ENCODE measurements at regions not wholly inside any gene's neighbourhood (a gene's known extent, or its start where the extent isn't known, plus 50 kb on each side); places are given as distances from the start of the nearest gene placed in this dataset.

DNA sequence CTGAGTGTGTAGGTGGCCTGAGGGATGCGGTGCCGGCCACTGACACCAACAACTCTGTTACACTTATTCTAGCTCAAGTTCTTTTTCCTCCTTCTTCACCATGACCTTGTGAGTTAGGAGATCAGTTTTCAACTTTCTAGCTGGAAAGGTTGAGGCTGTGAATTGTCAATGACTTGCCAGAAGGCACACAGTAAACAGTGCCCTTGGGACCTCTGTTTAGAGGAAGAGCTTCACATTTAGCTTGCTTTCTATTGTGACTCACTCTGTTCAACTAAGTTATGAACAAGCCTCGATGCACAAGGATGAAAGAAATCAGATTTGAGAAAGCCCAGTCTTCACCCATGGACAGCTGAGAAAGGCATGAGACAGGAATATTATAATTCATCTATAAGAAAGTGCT is 455.6 kb downstream of the MAFB start:
- 0 out of 2 replicates have a peak overlapping the region, but pooled peaks have one; percentile 1 for H3K4me3 ChIP-seq (ENCODE audit: low read length)
- TF ChIP-seq EZH2phosphoT487 (IDR thresholded peaks at IDR 0.05; ENCODE audit: low read depth), result no peak
- TF ChIP-seq CTCF (IDR thresholded peaks at IDR 0.05; ENCODE audit: low read depth, low read length), result no peak
- no peaks in the 10 kb centered on the region for H4K20me1 ChIP-seq (ENCODE audit: insufficient read depth, low read length)
- H3K36me3 ChIP-seq (replicated peaks; ENCODE audit: low read depth, low read length), result no peaks in the 10 kb centered on the region
- H3K27ac ChIP-seq (ENCODE audit: low read length), result no peak overlapping the region
- peaks cover 9% of the 10 kb centered on the region; the same call in 1 of the 2 replicates for H3K4me1 ChIP-seq (ENCODE audit: low read length)
- H3K79me2 ChIP-seq (ENCODE audit: low read length), result no peaks in the 10 kb centered on the region
- no peak overlapping the region for H3K9ac ChIP-seq (ENCODE audit: low read length)
- H3K9me3 ChIP-seq (ENCODE audit: insufficient read depth, low read length), result no peaks in the 10 kb centered on the region
- H2AFZ ChIP-seq (ENCODE audit: low read depth, low read length), result 0 out of 2 replicates have a peak overlapping the region, but pooled peaks have one; percentile 1
- peak overlapping the region; percentile 29 for H3K4me2 ChIP-seq (ENCODE audit: low read length)
- H3K27me3 ChIP-seq (ENCODE audit: low read depth, low read length), result peaks cover 43% of the 10 kb centered on the region

- no peaks in the 10 kb centered on the region for H3K9me3 ChIP-seq (ENCODE audit: insufficient read depth, low read length)
- H3K4me2 ChIP-seq (ENCODE audit: low read length), result peak overlapping the region; percentile 29
- no peaks in the 10 kb centered on the region for H3K79me2 ChIP-seq (ENCODE audit: low read length)
- 0 out of 2 replicates have a peak overlapping the region, but pooled peaks have one; percentile 1 for H3K4me3 ChIP-seq (ENCODE audit: low read length)
- TF ChIP-seq EZH2phosphoT487 (IDR thresholded peaks at IDR 0.05; ENCODE audit: low read depth) (no peak), CTCF (IDR thresholded peaks at IDR 0.05; ENCODE audit: low read depth, low read length) (no peak)
- no peak overlapping the region for H3K27ac ChIP-seq (ENCODE audit: low read length)
- H2AFZ ChIP-seq (ENCODE audit: low read depth, low read length), result 0 out of 2 replicates have a peak overlapping the region, but pooled peaks have one; percentile 1
- no peak overlapping the region for H3K9ac ChIP-seq (ENCODE audit: low read length)
- H3K36me3 ChIP-seq (replicated peaks; ENCODE audit: low read depth, low read length), result no peaks in the 10 kb centered on the region
- H3K27me3 ChIP-seq (ENCODE audit: low read depth, low read length), result peaks cover 43% of the 10 kb centered on the region
- peaks cover 9% of the 10 kb centered on the region; the same call in 1 of the 2 replicates for H3K4me1 ChIP-seq (ENCODE audit: low read length)
- no peaks in the 10 kb centered on the region for H4K20me1 ChIP-seq (ENCODE audit: insufficient read depth, low read length)
Observed at GRCh38 chr20:40232756-40233155, 456.3 kb downstream of the MAFB start.

DNA sequence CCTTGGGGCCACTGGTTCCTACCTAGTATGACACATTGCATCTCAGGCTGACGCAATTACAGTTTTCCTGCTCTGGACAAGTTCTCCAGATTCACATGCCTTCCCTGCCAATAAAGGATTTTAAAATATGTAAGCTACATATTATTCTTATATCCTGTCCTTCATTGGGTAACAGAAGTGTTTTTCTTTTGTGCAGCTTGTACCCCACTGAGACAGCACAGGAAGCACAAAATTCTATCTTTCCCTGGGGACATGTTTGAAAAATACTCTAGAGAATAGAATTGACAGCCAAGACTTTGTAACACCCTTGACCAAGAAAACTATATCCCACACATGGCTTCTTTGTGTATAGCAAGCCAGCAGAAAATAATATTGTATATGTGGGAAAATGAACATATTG is 456.8 kb downstream of the MAFB start:
- no peak overlapping the region for H3K4me2 ChIP-seq (ENCODE audit: low read length)
- H2AFZ ChIP-seq (ENCODE audit: low read depth, low read length), result no peak overlapping the region
- TF ChIP-seq EZH2phosphoT487 (IDR thresholded peaks at IDR 0.05; ENCODE audit: low read depth) (no peak), CTCF (IDR thresholded peaks at IDR 0.05; ENCODE audit: low read depth, low read length) (no peak)
- H3K27ac ChIP-seq (ENCODE audit: low read length), result no peak overlapping the region
- no peak overlapping the region for H3K4me3 ChIP-seq (ENCODE audit: low read length)
- no peaks in the 10 kb centered on the region for H3K79me2 ChIP-seq (ENCODE audit: low read length)
- no peaks in the 10 kb centered on the region for H3K36me3 ChIP-seq (replicated peaks; ENCODE audit: low read depth, low read length)
- H3K4me1 ChIP-seq (ENCODE audit: low read length), result peaks cover 9% of the 10 kb centered on the region; the same call in 1 of the 2 replicates
- H3K9ac ChIP-seq (ENCODE audit: low read length), result no peak overlapping the region
- no peaks in the 10 kb centered on the region for H3K9me3 ChIP-seq (ENCODE audit: insufficient read depth, low read length)
- H4K20me1 ChIP-seq (ENCODE audit: insufficient read depth, low read length), result no peaks in the 10 kb centered on the region
- peaks cover 43% of the 10 kb centered on the region for H3K27me3 ChIP-seq (ENCODE audit: low read depth, low read length)

- H3K4me1 ChIP-seq (ENCODE audit: low read length), result peaks cover 9% of the 10 kb centered on the region; the same call in 1 of the 2 replicates
- no peak overlapping the region for H3K27ac ChIP-seq (ENCODE audit: low read length)
Observed at GRCh38 chr20:40230486-40230885, 458.6 kb downstream of the MAFB start.

More at GRCh38 chr20:40230486-40230885, 458.6 kb downstream of the MAFB start:
- Histone ChIP-seq H3K4me3 (ENCODE audit: low read length) (no peak overlapping the region), H3K4me2 (ENCODE audit: low read length) (no peak overlapping the region), H3K9ac (ENCODE audit: low read length) (no peak overlapping the region), H3K9me3 (ENCODE audit: insufficient read depth, low read length) (no peaks in the 10 kb centered on the region), H3K36me3 (replicated peaks; ENCODE audit: low read depth, low read length) (no peaks in the 10 kb centered on the region), H3K79me2 (ENCODE audit: low read length) (no peaks in the 10 kb centered on the region), H3K27me3 (ENCODE audit: low read depth, low read length) (peaks cover 32% of the 10 kb centered on the region), H4K20me1 (ENCODE audit: insufficient read depth, low read length) (no peaks in the 10 kb centered on the region), H2AFZ (ENCODE audit: low read depth, low read length) (no peak overlapping the region)
- TF ChIP-seq CTCF (IDR thresholded peaks at IDR 0.05; ENCODE audit: low read depth, low read length) (no peak), EZH2phosphoT487 (IDR thresholded peaks at IDR 0.05; ENCODE audit: low read depth) (no peak)
